ENCODE measurements at regions not wholly inside any gene's neighbourhood (a gene's known extent, or its start where the extent isn't known, plus 50 kb on each side); places are given as distances from the start of the nearest gene placed in this dataset.
"Not testable (repeated sequence)": the region's sequence is repeated elsewhere in the genome, so short reads cannot be mapped to it uniquely, and the experiment has no call there.

DNA sequence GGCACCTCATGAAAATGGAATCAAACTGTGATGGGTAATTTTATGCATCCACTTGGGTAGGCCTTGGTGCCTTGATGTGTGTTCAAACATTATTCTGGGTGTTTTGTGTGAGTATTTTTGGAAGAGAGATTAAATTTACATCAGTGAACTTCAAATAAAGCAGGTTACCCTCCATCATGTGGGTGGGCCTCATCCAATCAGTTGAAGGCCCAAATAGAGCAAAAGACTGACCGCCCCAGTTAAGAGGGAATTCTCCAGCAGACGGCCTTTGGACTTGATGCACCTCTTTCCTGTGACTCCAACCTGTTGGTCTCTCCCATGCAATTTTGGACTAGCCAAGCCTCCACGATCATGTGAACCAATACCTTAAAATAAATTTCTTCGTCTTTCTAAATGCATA is 97.7 kb upstream of the DPP6 start:
- in situ Hi-C loops (cut with HindIII; ENCODE audit: low pct_unique_long_range_greater_than_20kb, low sequenced_read_pairs), result no loop called here
- BruUV-seq (replicated peaks), result no TSS peak
- CTCF ChIA-PET, result no interaction called here
- no peaks in the 10 kb centered on the region for H3K9me3 ChIP-seq (ENCODE audit: control insufficient read depth, insufficient read depth, low read depth, low read length)
- peaks cover 2% of the 10 kb centered on the region; the same call in 1 of the 2 replicates for H3K27me3 ChIP-seq (ENCODE audit: control insufficient read depth, insufficient read depth, low read length)
- intact Hi-C loops (cut with micrococcal nuclease; ENCODE audit: unreplicated experiment), result no loop called here
- H3K27ac ChIP-seq (ENCODE audit: low read length), result no peak overlapping the region
- DNase-seq (ENCODE audit: low read depth, low spot score), result no peak
- H3K4me1 ChIP-seq (ENCODE audit: control insufficient read depth, insufficient read depth, low read length), result no peaks in the 10 kb centered on the region
- no peak for ATAC-seq
- H3K36me3 ChIP-seq (ENCODE audit: control insufficient read depth, insufficient read depth, low read length), result no peaks in the 10 kb centered on the region
- H3K4me3 ChIP-seq (ENCODE audit: low read depth in 2 of 2, low read length in 2 of 2), result no peak overlapping the region
- POLR2A ChIA-PET, result no interaction called here
- no peak for TF ChIP-seq TCF7L2 (IDR thresholded peaks at IDR 0.05; ENCODE audit: low read depth, low read length)
- no peak for TF ChIP-seq POLR2AphosphoS5 (IDR thresholded peaks at IDR 0.05; ENCODE audit: low read depth, low read length)
- TF ChIP-seq, protein P1, sequence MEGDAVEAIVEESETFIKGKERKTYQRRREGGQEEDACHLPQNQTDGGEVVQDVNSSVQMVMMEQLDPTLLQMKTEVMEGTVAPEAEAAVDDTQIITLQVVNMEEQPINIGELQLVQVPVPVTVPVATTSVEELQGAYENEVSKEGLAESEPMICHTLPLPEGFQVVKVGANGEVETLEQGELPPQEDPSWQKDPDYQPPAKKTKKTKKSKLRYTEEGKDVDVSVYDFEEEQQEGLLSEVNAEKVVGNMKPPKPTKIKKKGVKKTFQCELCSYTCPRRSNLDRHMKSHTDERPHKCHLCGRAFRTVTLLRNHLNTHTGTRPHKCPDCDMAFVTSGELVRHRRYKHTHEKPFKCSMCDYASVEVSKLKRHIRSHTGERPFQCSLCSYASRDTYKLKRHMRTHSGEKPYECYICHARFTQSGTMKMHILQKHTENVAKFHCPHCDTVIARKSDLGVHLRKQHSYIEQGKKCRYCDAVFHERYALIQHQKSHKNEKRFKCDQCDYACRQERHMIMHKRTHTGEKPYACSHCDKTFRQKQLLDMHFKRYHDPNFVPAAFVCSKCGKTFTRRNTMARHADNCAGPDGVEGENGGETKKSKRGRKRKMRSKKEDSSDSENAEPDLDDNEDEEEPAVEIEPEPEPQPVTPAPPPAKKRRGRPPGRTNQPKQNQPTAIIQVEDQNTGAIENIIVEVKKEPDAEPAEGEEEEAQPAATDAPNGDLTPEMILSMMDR (IDR thresholded peaks at IDR 0.05), result no peak
- TF ChIP-seq SIN3A (IDR thresholded peaks at IDR 0.05; ENCODE audit: borderline replicate concordance, insufficient read depth, low read depth, low read length), result no peak
- TF ChIP-seq, protein P2, sequence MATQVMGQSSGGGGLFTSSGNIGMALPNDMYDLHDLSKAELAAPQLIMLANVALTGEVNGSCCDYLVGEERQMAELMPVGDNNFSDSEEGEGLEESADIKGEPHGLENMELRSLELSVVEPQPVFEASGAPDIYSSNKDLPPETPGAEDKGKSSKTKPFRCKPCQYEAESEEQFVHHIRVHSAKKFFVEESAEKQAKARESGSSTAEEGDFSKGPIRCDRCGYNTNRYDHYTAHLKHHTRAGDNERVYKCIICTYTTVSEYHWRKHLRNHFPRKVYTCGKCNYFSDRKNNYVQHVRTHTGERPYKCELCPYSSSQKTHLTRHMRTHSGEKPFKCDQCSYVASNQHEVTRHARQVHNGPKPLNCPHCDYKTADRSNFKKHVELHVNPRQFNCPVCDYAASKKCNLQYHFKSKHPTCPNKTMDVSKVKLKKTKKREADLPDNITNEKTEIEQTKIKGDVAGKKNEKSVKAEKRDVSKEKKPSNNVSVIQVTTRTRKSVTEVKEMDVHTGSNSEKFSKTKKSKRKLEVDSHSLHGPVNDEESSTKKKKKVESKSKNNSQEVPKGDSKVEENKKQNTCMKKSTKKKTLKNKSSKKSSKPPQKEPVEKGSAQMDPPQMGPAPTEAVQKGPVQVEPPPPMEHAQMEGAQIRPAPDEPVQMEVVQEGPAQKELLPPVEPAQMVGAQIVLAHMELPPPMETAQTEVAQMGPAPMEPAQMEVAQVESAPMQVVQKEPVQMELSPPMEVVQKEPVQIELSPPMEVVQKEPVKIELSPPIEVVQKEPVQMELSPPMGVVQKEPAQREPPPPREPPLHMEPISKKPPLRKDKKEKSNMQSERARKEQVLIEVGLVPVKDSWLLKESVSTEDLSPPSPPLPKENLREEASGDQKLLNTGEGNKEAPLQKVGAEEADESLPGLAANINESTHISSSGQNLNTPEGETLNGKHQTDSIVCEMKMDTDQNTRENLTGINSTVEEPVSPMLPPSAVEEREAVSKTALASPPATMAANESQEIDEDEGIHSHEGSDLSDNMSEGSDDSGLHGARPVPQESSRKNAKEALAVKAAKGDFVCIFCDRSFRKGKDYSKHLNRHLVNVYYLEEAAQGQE (IDR thresholded peaks at IDR 0.05; ENCODE audit: insufficient read depth in 1 of 2, low read depth in 2 of 2, low read length in 1 of 2), result no peak

DNA sequence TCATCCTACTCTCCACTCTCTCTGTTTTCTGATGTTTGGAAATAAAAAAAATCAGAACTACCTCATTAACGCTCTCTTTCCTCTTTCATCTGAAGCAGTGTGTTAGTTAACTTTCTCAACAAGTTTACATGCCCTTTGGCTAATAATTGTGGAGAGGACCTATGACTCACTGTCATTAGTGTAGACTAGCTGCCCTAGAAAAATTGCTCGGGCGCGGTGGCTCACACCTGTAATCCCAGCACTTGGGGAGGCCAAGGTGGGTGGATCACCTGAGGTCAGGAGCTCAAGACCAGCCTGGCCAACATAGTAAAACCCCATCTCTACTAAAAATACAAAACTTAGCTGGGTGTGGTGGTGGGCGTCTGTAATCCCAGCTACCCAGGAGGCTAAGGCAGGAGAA is 94.5 kb upstream of the DPP6 start:
- CTCF ChIA-PET; H3K4me1 ChIP-seq (ENCODE audit: control insufficient read depth, insufficient read depth, low read length); H3K9me3 ChIP-seq (ENCODE audit: control insufficient read depth, insufficient read depth, low read depth, low read length); DNase-seq (ENCODE audit: low read depth, low spot score); POLR2A ChIA-PET; H3K27me3 ChIP-seq (ENCODE audit: control insufficient read depth, insufficient read depth, low read length); BruUV-seq (replicated peaks); in situ Hi-C loops (cut with HindIII; ENCODE audit: low pct_unique_long_range_greater_than_20kb, low sequenced_read_pairs); H3K4me3 ChIP-seq (ENCODE audit: low read depth in 2 of 2, low read length in 2 of 2); intact Hi-C loops (cut with micrococcal nuclease; ENCODE audit: unreplicated experiment); H3K36me3 ChIP-seq (ENCODE audit: control insufficient read depth, insufficient read depth, low read length); ATAC-seq; H3K27ac ChIP-seq (ENCODE audit: low read length): not testable (repeated sequence)

DNA sequence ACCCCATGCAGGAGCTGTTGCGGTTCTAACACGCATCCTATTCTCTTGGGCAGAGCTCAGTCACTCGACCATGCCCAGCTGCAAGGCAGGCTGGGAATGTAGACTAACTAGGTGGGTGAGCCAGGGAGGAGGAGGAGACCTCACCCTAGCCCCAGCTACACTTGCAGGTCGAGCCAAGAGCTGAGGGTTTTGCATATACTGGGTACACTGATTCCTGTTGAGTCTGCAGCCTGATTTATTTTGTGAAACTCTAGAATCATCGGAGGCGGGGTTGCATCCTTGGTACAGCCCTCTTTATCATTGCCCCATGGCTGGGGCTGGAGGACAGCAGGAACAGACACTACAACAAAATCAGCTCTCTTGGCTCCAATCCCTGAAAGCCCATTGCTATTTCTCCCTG is 93.8 kb upstream of the DPP6 start:
- DNase-seq (ENCODE audit: low read depth, low spot score); in situ Hi-C loops (cut with HindIII; ENCODE audit: low pct_unique_long_range_greater_than_20kb, low sequenced_read_pairs); CTCF ChIA-PET; H3K4me1 ChIP-seq (ENCODE audit: control insufficient read depth, insufficient read depth, low read length); H3K27ac ChIP-seq (ENCODE audit: low read length); H3K4me3 ChIP-seq (ENCODE audit: low read depth in 2 of 2, low read length in 2 of 2); H3K27me3 ChIP-seq (ENCODE audit: control insufficient read depth, insufficient read depth, low read length); H3K36me3 ChIP-seq (ENCODE audit: control insufficient read depth, insufficient read depth, low read length); ATAC-seq; POLR2A ChIA-PET; BruUV-seq (replicated peaks); intact Hi-C loops (cut with micrococcal nuclease; ENCODE audit: unreplicated experiment); H3K9me3 ChIP-seq (ENCODE audit: control insufficient read depth, insufficient read depth, low read depth, low read length): not testable (repeated sequence)

DNA sequence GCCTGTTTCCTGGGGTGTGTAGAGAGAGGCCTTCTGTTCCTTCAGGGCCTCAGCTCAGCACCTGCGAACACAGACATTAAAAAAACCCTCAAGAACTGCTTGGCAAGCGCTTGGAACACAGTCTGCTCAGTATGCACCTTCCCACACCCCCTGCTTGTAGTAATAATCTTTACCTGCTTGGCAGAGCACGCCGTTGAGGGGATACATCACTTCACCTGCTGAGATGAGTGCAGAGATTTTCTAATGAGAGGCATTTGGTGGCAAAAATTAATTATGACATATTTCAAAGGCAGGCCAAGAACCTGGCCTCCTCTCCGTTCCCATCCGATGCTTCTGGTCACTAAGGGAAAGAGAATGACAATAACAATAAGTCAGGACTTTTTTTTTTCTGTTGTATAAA is 93.4 kb upstream of the DPP6 start:
- H3K4me1 ChIP-seq (ENCODE audit: control insufficient read depth, insufficient read depth, low read length); H3K27me3 ChIP-seq (ENCODE audit: control insufficient read depth, insufficient read depth, low read length); in situ Hi-C loops (cut with HindIII; ENCODE audit: low pct_unique_long_range_greater_than_20kb, low sequenced_read_pairs); BruUV-seq (replicated peaks); H3K9me3 ChIP-seq (ENCODE audit: control insufficient read depth, insufficient read depth, low read depth, low read length); intact Hi-C loops (cut with micrococcal nuclease; ENCODE audit: unreplicated experiment); ATAC-seq; CTCF ChIA-PET; POLR2A ChIA-PET; H3K36me3 ChIP-seq (ENCODE audit: control insufficient read depth, insufficient read depth, low read length); H3K4me3 ChIP-seq (ENCODE audit: low read depth in 2 of 2, low read length in 2 of 2); H3K27ac ChIP-seq (ENCODE audit: low read length); DNase-seq (ENCODE audit: low read depth, low spot score): not testable (repeated sequence)

DNA sequence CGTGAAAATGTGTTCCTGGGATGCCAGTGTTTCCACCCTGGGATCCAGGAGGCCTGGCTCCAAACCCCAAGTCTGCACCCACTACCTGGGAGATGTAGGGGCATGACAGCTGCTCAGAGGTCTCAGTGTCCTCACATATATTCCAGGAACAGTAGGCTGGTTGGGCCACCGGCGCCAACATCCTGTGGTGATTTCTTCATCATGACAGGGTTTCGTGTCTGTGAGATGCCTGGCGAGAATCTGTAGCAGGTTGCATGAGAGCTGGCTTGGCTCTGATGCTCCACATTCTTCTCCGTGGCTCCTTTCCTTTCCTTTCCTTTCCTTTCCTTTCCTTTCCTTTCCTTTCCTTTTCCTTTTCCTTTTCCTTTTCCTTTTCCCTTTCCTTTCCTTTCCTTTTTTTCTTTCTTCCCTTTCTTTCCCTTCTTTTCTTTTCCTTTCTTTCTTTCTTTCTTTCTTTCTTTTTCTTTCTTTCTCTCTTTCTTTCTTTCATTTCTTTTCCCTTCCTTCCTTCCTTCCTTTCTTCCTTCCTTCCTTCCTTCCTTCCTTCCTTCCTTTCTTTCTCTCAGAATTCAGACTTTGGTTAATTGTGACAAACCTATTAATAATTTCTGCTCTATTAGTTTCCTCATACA is 87.6 kb upstream of the DPP6 start:
- in situ Hi-C loops (cut with HindIII; ENCODE audit: low pct_unique_long_range_greater_than_20kb, low sequenced_read_pairs); POLR2A ChIA-PET; BruUV-seq (replicated peaks): not testable (repeated sequence)

More for the DNA sequence above, 87.6 kb upstream of the DPP6 start:
- H3K27me3 ChIP-seq (ENCODE audit: control insufficient read depth, insufficient read depth, low read length); H3K9me3 ChIP-seq (ENCODE audit: control insufficient read depth, insufficient read depth, low read depth, low read length); H3K4me1 ChIP-seq (ENCODE audit: control insufficient read depth, insufficient read depth, low read length); H3K27ac ChIP-seq (ENCODE audit: low read length); CTCF ChIA-PET; intact Hi-C loops (cut with micrococcal nuclease; ENCODE audit: unreplicated experiment); ATAC-seq; DNase-seq (ENCODE audit: low read depth, low spot score); H3K36me3 ChIP-seq (ENCODE audit: control insufficient read depth, insufficient read depth, low read length); H3K4me3 ChIP-seq (ENCODE audit: low read depth in 2 of 2, low read length in 2 of 2): not testable (repeated sequence)
